Body of pancreas (tissue), 4 donors: ENCODE measurements at regions not wholly inside any gene's neighbourhood (a gene's known extent, or its start where the extent isn't known, plus 50 kb on each side); places are given as distances from the start of the nearest gene placed in this dataset.

ENCODE experiments used
- POLR2A ChIP-seq, 3 donors: fragments of 450-650 bp; IDR thresholded peaks; one replicate each; pipeline ENCODE4 v1.6.1; 2016; ENCODE audit warnings: antibody characterized with exemption in 3 of 3, mild to moderate bottlenecking in 2 of 3
- TF ChIP-seq, protein P1 (sequence below), 7 experiments: fragments of 450-650 bp in 4 of 7; fragments of 200-600 bp in 3 of 7; sonication (generic) in 3 of 7; IDR thresholded peaks; one replicate each; pipeline ENCODE4 v1.5.1; 2016 to 2019; ENCODE audit warnings: antibody characterized with exemption in 7 of 7

DNA sequence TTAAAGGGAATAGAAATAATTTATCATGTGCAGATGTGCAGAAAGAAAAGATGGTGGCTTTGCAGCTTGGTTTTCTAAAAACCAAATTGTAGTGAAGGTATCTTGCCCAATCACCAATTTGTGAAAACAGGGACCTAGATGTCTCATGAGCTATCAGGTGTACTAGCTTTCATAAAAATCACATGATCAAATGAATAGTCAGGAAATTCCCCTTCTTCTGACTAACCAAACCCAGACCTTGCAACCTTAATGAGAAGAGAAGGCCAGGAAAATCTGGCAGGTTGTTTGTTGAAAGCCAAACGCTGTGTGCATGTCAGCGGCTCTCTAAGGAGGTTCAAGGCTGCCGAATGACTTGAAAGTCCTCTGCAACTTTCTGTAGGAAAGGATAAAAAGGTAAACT lies 304.4 kb upstream of the NRP1 start:
- TF ChIP-seq POLR2A (IDR thresholded peaks at IDR 0.05) = no peak
- TF ChIP-seq, protein P1, sequence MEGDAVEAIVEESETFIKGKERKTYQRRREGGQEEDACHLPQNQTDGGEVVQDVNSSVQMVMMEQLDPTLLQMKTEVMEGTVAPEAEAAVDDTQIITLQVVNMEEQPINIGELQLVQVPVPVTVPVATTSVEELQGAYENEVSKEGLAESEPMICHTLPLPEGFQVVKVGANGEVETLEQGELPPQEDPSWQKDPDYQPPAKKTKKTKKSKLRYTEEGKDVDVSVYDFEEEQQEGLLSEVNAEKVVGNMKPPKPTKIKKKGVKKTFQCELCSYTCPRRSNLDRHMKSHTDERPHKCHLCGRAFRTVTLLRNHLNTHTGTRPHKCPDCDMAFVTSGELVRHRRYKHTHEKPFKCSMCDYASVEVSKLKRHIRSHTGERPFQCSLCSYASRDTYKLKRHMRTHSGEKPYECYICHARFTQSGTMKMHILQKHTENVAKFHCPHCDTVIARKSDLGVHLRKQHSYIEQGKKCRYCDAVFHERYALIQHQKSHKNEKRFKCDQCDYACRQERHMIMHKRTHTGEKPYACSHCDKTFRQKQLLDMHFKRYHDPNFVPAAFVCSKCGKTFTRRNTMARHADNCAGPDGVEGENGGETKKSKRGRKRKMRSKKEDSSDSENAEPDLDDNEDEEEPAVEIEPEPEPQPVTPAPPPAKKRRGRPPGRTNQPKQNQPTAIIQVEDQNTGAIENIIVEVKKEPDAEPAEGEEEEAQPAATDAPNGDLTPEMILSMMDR (IDR thresholded peaks at IDR 0.05) = no peak
